ENCODE measurements at regions not wholly inside any gene's neighbourhood (a gene's known extent, or its start where the extent isn't known, plus 50 kb on each side); places are given as distances from the start of the nearest gene placed in this dataset.
"Not testable (repeated sequence)": the region's sequence is repeated elsewhere in the genome, so short reads cannot be mapped to it uniquely, and the experiment has no call there.

DNA sequence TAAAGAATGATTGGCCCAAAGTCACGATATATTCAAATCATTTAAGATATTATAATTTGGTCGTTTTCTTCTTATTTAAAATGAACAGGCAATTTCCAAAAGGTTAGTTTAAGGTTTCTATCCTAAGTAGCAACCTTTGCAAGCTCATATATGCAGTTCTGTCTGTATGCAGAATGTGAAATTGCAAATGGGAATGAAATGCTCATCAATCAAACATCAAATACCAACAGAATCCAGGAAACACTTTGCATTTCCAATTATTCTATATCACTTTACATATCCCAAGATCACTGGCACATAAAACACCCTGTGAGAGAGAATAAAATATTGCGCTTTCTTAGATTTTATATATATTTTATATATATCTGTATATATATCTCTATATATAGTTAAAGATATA, 237.3 kb downstream of the NRIP1 start:
- no peak for DNase-seq (ENCODE audit: low read depth in 4 of 4, low spot score in 1 of 4)

DNA sequence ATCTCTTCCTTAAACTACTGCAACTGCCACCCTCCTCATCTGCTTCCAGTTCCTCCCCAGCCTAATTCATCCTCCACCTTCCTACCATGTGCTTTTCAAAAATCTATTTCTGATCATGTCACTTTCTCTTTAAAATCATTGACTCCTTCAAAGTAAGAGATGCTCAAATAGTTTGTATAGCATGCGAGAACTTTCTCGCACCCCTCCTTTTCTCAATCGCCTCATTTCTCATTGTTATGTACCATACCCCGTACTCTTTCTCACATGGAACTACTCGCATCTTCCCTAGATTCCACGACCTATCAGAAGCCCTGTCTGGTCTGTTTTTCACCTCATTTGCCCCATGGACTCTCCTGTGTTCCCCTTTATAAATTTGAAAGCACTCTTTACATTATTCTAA, 238.2 kb downstream of the NRIP1 start:
- no peak for DNase-seq (ENCODE audit: low read depth in 4 of 4, low spot score in 1 of 4)

DNA sequence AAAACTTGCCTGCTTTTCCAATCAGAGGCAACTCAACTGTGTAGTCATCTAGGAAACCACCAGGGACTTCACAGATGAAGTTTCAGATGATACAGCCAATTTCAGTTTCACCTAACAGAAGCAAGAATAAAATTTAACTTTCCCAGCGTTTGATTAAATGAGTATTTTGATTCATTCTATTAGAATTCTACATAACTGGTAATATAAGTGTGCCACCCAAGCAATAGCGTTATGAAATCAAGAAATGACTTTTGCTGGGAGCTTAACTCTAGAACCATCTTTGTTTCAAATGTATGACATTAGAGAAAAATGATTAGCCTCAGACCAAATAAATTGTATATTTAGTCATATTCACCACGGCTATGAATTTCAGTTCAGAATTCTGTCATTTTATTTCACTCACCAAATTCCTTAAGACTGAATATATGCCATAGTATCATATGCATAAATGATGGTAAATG, 239.3 kb downstream of the NRIP1 start:
- DNase-seq (ENCODE audit: low read depth in 4 of 4, low spot score in 1 of 4), result no peak

DNA sequence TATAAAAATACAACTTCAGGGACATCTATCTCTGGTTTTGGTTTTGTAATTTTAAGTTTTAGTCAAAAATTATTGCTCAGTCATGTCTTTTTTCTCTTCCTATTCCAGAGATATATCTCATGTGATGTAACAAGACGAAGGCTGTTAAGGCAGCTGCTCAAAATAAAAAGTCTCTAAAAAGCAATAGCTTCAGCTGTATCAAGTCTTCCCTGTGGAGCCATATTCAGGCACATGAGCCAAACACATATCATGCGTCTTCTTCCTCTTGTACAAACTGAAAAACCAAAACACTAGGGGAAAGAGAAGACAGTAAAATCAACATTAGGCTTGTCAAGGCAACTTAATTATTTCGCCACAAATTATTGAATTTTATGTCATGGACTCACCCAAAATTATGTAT, 240.7 kb downstream of the NRIP1 start:
- DNase-seq (ENCODE audit: low read depth in 4 of 4, low spot score in 1 of 4), result no peak

DNA sequence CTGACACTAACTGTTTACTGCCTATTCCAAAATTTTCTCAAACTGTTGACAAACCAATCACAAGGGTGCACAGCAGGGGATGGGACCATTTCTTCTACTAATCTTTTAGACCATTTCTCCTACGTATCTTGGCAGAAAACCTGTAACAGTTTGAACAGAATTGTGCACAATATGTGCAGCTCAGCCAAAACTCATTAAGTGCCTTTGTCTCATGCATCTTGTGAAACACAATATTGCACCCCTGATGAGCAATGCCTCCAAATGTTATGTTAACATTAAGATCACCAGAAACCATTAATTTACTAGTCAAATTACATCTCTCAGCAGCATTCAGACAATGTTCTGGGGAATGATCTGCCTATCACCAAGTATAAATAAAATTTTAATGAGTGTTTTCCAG, 247.5 kb downstream of the NRIP1 start:
- no peak for DNase-seq (ENCODE audit: low read depth in 4 of 4, low spot score in 1 of 4)

DNA sequence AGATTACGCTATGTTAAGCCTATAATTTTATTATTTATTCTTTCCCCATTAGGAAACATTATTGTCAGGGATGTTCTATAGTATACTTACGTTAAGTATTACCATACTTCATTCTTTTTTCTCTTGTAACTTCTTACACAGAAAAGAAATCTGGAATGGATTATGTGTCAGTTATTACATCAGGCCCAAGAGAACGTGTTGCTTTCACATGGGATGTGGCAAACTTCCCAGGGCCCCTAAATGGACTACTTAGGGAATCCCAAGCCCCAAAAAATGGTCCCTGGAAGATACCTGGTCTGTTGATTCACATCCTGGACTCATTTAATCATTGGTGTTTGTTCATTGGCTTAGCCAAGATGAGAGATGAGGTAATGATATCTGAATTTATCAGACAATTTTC, 249.8 kb downstream of the NRIP1 start:
- no peak for DNase-seq (ENCODE audit: low read depth in 4 of 4, low spot score in 1 of 4)

DNA sequence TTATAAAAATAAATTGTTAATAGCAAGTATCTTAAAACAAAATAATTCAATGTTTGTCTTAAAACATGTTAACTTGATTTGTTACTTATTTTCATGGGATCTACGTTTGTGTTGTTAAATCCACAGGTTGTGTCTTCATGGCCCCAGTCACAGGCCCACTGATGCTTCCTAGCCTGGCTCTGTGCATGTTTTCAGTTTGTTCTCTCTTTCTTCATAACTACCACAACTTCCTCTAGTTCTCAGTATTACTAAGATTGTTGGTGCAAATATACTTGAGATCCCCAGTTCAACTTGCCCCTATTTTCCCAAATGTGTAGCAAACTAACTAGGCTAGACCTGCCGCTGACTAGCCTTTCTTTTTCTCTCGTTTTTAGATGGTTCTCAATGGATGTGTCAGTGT, 250.5 kb downstream of the NRIP1 start:
- no peak for DNase-seq (ENCODE audit: low read depth in 4 of 4, low spot score in 1 of 4)

DNA sequence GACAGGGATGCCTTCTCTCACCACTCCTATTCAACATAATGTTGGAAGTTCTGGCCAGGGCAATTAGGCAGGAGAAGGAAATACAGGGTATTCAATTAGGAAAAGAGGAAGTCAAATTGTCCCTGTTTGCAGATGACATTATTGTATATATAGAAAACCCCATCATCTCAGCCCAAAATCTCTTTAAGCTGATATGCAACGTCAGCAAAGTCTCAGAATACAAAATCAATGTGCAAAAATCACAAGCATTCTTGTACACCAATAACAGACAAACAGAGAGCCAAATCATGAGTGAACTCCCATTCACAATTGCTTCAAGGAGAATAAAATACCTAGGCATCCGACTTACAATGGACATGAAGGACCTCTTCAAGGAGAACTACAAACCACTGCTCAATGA, 258.1 kb upstream of the SAMSN1 start:
- DNase-seq (ENCODE audit: low read depth in 4 of 4, low spot score in 1 of 4), result not testable (repeated sequence)

DNA sequence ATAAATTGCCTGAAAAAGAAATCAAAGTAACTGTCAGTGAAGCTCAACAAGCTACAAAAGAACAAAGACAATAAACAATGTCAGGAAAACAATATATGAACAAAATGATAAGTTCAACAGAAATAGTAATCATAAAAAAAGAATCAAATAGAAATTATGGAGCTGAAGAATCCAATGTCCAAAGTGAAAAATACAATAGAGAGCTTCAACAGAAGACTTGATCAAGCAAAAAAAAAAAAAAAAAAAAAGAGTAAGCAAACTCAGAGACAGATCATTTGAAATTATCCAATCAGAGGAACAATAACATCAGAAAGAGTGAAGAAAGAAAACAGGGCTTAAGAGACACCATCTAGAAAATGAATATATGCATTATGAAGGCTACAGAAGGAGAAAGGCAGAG, 251.4 kb upstream of the SAMSN1 start:
- no peak for DNase-seq (ENCODE audit: low read depth in 4 of 4, low spot score in 1 of 4)

DNA sequence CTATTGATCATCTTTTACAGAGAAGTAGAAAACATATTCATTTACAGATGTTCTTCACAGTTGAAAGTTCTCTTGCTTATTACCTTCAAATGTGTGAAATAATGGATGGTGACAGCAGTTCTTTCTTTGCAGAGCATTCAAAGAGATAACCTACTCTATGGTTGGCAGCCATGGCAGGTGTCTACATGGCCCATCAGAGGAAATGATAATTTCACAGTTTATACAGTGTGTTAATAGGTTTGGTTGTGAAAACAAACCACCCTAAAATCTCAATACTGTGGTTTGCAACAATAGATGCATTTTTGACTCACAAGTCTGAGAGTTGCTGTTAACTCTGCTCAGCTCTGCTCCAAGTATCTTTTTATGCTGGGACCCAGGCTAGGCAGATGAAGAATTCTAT, 241.2 kb upstream of the SAMSN1 start:
- no peak for DNase-seq (ENCODE audit: low read depth in 4 of 4, low spot score in 1 of 4)

DNA sequence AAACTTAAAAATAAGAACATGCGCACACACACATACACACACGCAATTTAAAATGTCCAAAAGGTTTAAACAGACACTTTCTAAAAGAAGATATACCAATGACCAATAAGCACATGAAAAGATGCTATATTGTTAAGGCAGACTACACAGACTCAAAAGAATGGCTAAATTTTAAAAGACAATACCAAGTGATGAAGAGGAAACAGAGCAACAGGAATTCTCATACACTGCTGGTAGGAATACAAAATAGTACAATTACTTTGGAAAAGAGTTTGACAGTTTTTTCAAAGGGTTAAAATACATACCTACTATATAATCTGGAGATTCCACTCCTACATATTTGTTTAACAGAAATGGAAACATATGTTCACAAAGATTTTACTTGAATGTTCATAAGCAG, 239.6 kb upstream of the SAMSN1 start:
- DNase-seq (ENCODE audit: low read depth in 4 of 4, low spot score in 1 of 4), result no peak

DNA sequence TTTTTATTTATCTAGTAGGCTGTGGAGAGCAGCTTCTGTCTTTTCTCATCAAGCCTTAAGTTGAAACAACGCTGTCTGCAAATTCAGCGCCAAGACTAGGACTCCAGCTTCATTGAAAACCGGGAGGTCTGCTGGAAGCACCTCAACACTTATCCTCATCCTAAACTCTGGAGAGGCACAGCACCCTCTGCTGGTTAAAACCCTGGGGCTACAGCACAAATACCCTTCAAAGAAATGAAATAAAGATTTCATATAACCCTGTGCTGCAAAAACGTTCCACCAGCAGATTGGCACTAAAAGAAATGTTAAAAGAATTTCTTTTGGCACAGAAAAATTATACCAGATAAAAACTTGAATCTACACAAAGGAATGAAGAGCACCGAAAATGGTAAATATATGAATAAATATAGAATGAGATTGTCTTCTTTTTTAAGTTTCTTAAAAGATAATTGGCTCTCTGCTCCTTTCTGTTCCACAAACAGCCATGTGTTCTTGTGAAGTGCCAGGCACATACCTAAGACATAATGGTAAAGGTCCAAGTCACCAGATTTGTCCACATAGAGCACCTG, 227.7 kb upstream of the SAMSN1 start:
- DNase-seq (ENCODE audit: low read depth in 4 of 4, low spot score in 1 of 4), result peak; percentile 26 to 44 (median 37)

DNA sequence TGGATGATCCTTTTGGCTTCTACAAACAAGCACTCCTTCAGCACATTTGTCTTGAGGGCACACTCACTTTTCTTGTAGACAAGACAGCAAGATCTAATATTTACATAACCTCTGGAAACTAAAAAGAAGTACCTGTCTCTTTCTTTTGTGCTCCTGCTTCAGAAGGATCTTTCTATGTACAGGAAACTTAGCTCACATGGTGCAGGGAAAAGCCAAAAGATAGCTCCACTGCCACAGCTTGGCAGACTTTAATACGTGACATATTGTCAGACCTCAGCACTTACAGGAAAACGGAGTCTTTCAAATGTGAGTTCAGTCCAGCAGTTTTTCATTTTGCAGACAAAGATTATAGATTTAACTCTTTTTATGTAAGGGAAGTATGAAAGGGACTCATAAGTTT, 225.5 kb upstream of the SAMSN1 start:
- DNase-seq (ENCODE audit: low read depth in 4 of 4, low spot score in 1 of 4), result no peak

DNA sequence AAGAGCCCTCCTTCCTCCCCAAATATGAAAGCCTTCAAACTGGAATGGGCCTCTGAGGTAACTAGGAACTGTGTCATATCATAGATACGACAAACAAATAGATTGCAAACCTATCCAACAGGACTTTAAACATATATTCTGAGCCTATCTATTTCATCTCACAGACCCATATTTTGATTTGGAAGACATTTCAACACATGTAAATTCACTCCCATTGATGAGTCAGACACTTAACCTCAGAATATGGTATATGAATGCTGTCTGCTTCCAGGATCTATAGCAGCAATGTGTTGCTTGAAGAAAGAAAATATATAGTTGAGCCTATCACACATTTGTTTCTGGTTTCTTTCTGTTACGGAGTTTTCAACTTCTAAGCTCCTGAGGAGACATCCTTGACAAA, 221.9 kb upstream of the SAMSN1 start:
- DNase-seq (ENCODE audit: low read depth in 4 of 4, low spot score in 1 of 4), result no peak

DNA sequence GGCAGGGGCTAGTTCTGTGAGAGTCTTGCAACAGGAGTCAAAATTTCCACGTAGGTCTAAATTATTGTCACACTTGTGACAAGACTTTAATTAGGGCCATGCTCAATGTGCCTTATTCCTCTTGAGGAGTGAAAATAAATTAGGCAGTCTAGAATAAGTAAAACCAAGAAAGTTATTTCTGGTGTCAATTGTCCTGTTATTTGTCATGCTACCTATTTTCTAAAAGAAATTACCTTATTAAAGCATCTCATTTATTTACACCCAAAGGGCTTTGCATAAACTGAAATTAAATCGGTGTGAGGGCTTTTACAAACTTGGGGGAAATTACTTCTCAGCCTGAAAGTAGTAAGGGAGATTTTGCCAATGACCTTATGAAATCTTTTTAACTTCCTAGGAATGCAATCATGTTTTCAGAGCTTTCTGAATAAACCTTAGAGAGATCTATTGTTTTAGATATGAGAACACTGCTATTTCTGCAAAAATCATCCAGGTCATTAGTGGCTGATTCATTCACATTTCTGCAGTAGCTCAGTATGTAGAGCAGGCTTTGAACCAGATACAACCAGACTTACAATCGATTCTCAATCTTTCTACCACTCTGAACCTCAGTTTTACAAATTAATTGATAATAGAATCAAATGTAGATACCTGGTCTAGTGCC, 221.2 kb upstream of the SAMSN1 start:
- DNase-seq (ENCODE audit: low read depth in 4 of 4, low spot score in 1 of 4), result no peak

DNA sequence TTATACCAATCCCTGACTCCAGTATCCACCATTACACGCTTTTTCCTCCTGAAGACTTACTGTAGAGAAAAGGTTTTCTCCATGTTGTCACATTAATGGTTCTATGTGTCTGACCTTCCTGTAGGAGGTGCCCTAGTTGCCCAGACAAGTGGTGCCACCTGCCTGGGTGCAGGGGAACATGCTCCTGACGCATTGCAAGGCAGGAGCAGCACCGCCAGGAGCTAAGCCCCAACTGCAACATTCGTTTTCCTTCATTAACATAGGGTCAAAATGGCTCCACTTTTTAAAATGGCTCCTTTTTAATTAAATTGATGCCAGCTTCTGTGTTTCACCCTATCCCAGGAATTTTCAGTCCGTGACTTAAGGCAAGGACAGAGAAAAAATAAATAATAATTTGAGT, 220.1 kb upstream of the SAMSN1 start:
- no peak for DNase-seq (ENCODE audit: low read depth in 4 of 4, low spot score in 1 of 4)

DNA sequence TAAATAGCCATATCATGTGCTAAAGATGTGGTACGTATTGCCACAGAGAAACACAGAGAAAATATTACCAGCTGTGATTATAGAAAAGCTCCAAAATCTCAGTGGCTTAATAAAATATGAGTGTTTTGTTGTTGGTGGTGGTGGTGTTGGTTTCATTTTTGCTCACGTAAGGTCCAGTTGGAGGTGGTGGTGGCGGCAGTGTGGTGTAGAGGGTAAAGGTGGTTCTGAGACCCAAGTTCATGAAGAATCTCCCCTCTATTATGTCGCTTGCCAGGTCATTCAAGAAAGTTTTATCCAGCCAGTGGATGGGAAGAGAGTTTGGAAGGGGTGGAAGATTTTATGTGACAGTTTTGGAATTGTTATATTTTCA, 217.6 kb upstream of the SAMSN1 start:
- no peak for DNase-seq (ENCODE audit: low read depth in 4 of 4, low spot score in 1 of 4)

DNA sequence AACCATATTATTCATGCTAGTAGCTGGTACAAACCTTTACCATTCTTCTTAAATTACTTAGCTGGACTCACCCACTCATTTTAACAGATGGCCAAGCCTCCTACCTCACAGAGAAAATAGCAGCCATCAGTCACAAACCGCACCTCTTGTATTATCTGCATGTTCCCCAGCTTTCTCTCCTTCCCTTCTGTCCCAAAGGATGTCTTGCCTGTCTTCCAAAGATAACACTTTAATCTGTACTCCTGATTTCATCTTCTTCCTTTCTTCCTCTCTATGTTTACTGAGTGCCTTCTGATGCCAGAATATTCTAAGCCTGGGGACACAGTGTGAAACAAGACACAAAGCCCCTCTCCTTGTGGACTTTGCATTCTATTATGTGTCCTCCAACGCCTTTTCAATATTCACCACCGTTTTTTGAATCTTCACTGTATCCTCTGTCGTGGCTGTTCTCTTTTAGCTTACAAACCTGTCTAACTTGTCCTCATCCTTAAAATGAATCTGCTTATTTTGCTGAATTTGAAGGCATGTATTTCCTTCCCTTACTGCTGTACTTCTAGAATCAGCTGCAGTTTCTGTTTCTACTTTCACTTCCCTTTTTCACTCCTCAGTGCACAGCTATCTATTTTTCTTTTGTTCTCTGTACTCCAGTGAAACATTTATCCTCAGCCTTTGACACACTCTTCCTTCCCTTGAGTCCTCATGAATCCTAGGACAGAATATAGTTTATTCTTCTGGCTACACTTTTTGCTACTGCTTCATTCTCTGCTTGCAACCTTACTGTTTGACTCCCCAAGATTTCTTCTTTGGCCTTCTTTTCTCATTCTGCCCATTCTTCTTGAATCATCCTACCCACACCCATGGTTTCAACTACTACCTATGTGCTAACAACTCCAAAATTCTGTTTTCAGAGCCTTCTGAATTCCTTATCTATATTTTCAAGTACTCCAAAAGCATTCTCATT, 216.9 kb upstream of the SAMSN1 start:
- DNase-seq (ENCODE audit: low read depth in 4 of 4, low spot score in 1 of 4), result no peak

DNA sequence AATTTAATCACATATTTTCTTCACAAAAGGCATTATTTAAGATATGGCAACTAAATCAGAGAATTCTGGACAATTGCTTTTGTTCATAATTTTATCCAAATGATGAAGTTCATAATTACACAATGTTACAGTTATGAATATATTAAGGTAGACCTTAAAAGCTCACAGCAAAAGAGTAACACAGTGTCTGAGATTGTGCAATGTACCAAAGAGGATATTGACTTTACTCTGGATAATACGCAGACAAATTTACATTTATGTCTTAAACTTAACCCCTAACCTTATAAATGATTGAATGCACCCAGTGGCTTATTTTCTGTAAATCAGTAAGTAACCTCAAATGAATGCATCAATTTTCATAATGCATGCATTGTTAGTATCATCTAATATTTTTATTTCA, 216.2 kb upstream of the SAMSN1 start:
- DNase-seq (ENCODE audit: low read depth in 4 of 4, low spot score in 1 of 4), result no peak

DNA sequence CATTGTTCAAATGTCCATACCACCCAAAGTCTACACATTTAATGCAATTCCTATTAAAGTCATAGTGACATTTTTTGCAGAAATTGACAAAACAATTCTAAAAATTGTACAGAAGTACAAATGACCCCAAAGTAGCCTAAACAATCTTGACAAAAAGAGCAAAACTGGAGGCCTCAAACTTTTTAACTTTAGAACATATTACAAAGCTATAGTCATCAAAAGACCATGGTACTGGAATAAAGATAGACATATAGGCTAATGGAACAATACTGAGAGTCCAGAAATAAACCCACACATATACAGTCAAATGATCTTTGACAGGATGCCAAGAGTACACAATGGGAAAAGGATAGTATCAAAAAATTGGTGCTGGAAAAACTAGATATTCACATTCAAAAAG, 213.2 kb upstream of the SAMSN1 start:
- DNase-seq (ENCODE audit: low read depth in 4 of 4, low spot score in 1 of 4), result no peak

DNA sequence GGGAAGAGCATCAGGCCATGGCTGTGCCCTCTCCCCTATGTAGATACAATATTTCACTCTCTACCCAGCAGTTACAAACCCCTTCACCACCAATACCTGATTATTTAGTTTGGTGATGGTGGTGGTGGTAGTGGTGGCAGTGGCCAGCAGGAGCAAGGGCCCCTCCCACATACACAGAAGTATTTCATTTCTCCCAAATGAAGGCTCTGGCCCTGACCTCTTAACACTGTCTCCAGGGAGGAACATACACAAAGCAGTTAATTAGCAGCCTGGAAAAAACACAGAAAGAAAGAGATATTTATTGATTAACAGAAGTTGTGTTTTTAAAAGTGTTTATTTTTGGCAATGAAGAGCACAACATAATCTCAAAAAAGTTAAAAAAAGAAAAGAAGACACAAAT, 212.7 kb upstream of the SAMSN1 start:
- DNase-seq (ENCODE audit: low read depth in 4 of 4, low spot score in 1 of 4), result no peak

Measured in stimulated activated CD4-positive, alpha-beta T cell treated with anti-CD3 and anti-CD28 coated beads, Interleukin-1b, Interleukin-23, amount 100 ng/mL, for 24 hours (primary cell).